Heart left ventricle (tissue), 13 donors: ENCODE measurements at regions not wholly inside any gene's neighbourhood (a gene's known extent, or its start where the extent isn't known, plus 50 kb on each side); places are given as distances from the start of the nearest gene placed in this dataset.

Source experiments
- CTCF ChIP-seq, 12 donors: fragments of 200-600 bp; sonication (generic) in 4 of 12; IDR thresholded peaks; one replicate each; pipeline versions ENCODE4 v1.5.0 to v1.8.0; 2018 to 2022; ENCODE audit warnings: antibody characterized with exemption in 12 of 12, mild to moderate bottlenecking in 5 of 12
- POLR2A ChIP-seq, 2 donors: fragments of 450-650 bp; IDR thresholded peaks; one replicate each; pipeline ENCODE4 v1.6.1; 2017; ENCODE audit warnings: antibody characterized with exemption in 2 of 2, mild to moderate bottlenecking in 2 of 2, moderate library complexity in 2 of 2
- donor health status: ischemic (EF 13 %, LVEDD 7.1; RV severe dilation, severe dysfunction).
- donor health status: DM: no; HTN: yes; CAD: no.
- donor health status: DM: no; HTN: no; CAD: no.
- donor health status: ischemic (EF 25% LVEDD 6.9; RV normal size, moderate dysfunction).
- donor health status: ischemic (EF 25% LVEDD 5.7; RV mildly dilated, moderate dysfunction).
- donor health status: ischemic (EF 35%, LVEDD 5.7; RV mildly dilated, moderate dysfunction).
- donor health status: nonischemic (EF 11% LVEDD 7.7; RV severe dilation, severe dysfunction).
- donor health status: DM: yes; HTN: yes; CAD: no.
- donor health status: PGD.
- donor health status: ischemic (EF 29% LVEDD 5.4; RV normal size, mild dysfunction).
- donor health status: nonischemic (EF 23%, LVEDD 6.1; RV moderate dilation, normal function).

DNA sequence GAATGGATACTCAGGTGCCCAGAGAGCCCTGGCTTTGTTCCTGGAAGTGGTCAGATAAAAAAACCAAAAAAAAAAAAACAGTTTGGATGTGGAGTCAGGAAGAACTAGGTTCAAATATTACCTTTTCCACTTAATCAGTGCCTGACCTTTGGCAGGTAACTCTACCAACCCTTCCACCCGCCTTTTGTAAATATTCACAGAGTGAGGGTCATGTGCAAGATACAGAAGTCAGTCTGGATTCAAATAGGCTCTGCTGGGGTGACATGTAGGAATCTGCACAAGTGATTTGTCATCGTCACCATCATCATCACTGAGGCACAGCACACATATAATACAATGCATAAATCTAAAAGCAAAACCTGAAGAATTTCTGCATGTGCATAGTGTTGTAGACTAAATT is 490.7 kb downstream of the MIAT start:
- TF ChIP-seq CTCF (IDR thresholded peaks at IDR 0.05) (no peak), POLR2A (IDR thresholded peaks at IDR 0.05) (no peak)
